GM19099 (cell line): ENCODE measurements at regions not wholly inside any gene's neighbourhood (a gene's known extent, or its start where the extent isn't known, plus 50 kb on each side); places are given as distances from the start of the nearest gene placed in this dataset.

ENCODE experiments used
- POLR2A ChIP-seq: IDR thresholded peaks from 3 replicates; pipeline ENCODE4 v1.6.1; 2011; ENCODE audit warnings: low read depth; ENCODE audit not compliant: insufficient read length; ENCODE audit errors: extremely low read depth

- no peak for TF ChIP-seq POLR2A
Observed at GRCh38 chr9:99515895-99516656, 294.0 kb downstream of the SEC61B start.

- TF ChIP-seq POLR2A = no peak
Observed at GRCh38 chr9:99516657-99517049, 294.6 kb downstream of the SEC61B start.

DNA sequence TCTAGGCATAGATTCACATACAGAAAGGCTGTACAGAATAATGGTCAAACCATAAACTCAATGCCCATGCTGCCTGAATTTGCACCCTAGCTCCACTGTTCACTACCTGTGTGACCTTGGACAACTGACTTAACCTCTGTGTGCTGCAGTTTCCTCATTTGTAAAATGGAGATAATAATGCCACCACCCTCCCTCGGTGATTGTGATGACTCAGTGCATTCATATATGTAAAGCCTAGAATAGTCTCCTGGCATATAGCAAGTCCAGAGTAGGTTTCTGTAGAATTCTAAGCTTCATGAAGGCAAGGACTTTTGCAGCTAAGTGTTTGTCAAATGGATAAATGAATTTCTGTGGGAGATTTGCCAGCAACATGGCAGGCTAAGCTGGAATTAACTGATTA is 297.8 kb upstream of the NR4A3 start:
- no peak for TF ChIP-seq POLR2A

DNA sequence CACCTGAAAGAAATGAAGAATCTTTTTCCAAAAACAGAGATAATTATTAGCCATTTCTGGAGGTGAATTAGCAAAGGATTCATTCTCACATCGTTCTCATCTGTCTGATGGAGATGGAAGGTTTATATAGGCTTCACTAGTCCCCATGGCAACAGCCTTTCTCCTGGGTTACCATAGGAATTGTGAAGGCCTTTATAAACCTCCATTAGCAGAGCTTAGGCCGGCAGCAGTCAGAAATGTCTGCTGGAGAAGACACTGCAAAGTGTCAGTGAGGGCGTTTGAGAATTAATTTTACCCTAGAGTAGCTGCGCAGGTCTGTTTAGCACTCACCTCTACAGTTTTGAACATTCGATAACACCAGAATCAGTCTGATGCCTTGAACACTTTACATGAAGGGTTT is 290.4 kb upstream of the NR4A3 start:
- TF ChIP-seq POLR2A = no peak

- no peak for TF ChIP-seq POLR2A
Observed at GRCh38 chr9:99533421-99533820, 288.3 kb upstream of the NR4A3 start.

- no peak for TF ChIP-seq POLR2A
Observed at GRCh38 chr9:99537996-99538395, 283.7 kb upstream of the NR4A3 start.

GRCh38 chr9:99544526-99544925 is 277.2 kb upstream of the NR4A3 start:
- no peak for TF ChIP-seq POLR2A

GRCh38 chr9:99549441-99549840 is 272.2 kb upstream of the NR4A3 start:
- no peak for TF ChIP-seq POLR2A

GRCh38 chr9:99555792-99556191 is 265.9 kb upstream of the NR4A3 start:
- no peak for TF ChIP-seq POLR2A

GRCh38 chr9:99556998-99557397 is 264.7 kb upstream of the NR4A3 start:
- no peak for TF ChIP-seq POLR2A

GRCh38 chr9:99557816-99558215 is 263.9 kb upstream of the NR4A3 start:
- TF ChIP-seq POLR2A = no peak

DNA sequence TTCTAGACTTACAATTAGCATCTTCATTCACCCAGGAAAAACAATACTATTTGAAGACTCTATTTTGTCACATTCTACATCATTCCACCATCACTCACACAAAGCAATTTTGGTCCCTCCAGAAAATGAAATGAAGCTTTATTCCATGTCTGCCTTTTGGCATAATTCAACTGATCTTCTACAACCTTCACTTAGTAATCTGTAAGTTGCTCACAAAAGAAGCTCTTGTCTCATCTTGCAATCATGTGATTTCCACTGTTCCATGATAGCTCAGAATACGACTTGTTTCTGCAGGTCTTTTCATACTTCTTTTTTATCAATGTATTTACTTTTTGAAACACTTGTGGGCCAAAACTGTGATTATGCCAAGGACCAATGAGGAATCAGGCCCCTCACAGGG is 261.9 kb upstream of the NR4A3 start:
- TF ChIP-seq POLR2A = no peak

DNA sequence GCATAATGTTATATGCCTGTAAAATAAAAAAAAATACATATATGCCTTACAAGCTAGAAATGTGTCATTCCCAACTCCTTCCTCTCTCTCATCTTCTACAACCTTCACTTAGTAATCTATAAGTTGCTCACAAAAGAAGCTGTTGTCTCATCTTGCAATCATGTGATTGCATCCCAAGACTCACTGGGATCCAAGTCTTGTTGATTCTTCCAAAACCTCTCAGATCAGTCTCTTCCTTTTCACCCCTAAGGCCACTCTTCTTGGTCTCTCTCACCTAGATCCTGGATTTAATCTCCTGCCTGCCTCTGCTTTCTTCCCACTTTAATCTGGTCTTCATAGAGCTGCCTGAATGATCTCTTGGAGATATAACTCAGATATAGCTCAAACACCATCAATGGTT is 261.1 kb upstream of the NR4A3 start:
- no peak for TF ChIP-seq POLR2A

DNA sequence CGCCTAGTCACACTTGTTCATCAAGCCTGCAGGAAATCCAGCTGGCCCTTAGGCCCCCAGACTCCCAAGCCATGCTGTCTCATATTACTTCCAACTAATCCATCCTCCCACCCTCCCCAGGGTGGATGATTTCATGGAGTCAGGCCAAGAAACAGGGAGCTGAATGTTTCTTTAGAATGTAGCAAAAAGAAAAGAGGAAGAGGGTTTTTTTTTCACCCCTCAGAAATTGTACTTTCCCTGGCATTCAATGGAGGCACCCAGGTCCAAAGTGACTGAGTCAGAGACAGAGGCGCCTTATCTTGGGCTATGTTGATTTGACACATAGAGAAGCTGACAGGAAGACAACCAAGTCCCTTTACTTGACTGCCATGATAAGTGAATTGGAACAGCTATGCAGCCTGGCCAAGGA is 260.2 kb upstream of the NR4A3 start:
- no peak for TF ChIP-seq POLR2A

DNA sequence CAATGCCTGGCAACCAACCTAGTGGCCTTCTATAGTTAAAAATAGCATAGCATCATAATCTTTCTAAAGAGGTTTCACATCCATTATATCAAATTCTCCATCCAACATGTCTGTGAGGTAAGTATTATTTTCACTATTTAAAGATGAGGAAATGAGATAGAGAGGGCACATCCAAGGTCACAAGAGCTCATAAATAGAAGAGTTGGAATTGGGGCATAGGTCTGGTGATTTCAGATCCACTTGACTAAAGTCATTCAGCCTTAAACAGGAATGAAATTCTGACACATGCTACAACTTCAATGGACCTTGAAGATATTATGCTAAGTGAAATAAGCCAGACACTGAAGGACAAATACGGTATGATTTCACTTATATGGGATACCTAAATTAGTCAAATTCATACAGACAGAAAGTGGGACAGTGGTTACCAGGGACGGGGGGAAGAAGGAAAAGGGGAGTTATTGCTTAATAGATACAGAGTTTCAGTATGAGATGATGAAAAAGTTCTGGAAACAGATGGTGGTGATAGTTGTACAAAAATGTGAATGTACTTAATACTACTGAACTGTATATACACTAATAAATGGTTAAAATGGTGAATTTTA is 259.6 kb upstream of the NR4A3 start:
- TF ChIP-seq POLR2A = no peak

DNA sequence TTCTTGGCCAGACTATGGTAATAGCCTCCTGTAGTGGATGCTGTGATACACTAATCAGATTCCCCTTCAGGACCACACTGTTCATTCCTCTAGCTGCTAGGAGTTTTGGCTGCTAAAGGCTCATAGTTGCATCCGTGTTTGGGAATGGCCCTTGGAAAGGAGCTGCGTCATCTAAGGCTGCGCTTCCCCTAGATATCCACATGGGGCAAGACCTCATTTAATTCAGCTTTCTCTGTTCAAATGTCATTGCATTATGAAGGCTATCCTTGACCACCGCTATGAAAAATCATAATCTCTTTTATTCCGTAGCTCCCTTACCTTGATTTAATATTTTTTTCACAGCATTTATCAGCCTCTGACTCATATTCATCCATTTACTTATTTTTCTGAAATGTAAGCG is 258.3 kb upstream of the NR4A3 start:
- no peak for TF ChIP-seq POLR2A

DNA sequence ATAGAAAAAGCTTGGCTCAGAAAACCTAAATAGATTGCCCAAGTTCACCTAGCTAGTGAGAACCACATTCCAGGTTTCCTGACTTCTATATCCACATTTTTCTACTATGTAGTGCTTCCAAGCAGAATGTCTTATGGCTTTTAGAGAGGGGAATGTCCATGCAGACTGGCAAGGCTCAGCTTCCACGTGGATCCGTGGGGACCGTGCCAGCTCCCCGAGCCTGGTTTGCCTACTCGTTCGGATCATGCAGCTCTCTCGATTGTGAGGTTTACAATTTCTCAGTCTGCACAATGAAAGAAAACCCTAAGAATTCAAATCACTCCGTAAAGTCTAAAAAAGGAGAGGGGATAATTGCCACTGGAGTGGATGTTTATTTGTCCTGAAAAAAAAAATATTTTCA is 256.5 kb upstream of the NR4A3 start:
- TF ChIP-seq POLR2A = no peak
